ENCODE measurements at regions not wholly inside any gene's neighbourhood (a gene's known extent, or its start where the extent isn't known, plus 50 kb on each side); places are given as distances from the start of the nearest gene placed in this dataset.
"Not testable (repeated sequence)": the region's sequence is repeated elsewhere in the genome, so short reads cannot be mapped to it uniquely, and the experiment has no call there.

DNA sequence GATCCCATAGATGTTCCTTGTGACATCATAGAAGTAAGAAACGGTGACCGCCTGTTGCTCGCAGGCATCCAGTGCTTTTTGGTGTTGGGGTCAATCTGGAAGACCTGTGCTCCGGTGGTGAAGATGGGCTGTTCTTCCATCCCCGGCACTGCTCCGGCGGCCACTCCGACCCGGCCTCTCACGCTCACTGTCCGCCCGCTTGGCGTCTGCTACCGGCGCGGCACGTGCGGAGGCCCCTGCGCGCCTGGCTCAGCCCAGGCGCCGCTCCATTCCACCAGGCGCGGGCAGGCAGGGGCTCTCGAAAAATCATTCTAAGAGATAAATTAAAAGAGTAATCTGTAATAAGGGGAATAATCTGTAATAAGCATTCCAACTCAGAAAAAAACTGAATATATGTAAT is 934.5 kb downstream of the TMEM121 start:
- no peak overlapping the region for H3K27ac ChIP-seq (ENCODE audit: insufficient read depth, low read length)
- H4K20me1 ChIP-seq (ENCODE audit: control insufficient read depth, extremely low read depth, insufficient read depth, low read length) = no peaks in the 10 kb centered on the region
- no peaks in the 10 kb centered on the region for H3K27me3 ChIP-seq (ENCODE audit: control insufficient read depth, insufficient read depth, low read length)
- no peaks in the 10 kb centered on the region for H3K4me1 ChIP-seq (ENCODE audit: control insufficient read depth, extremely low read depth, insufficient read depth, low read length)
- no peak overlapping the region for H3K4me2 ChIP-seq (ENCODE audit: extremely low read depth, insufficient read depth, low read length)
- H3K9me3 ChIP-seq (ENCODE audit: control insufficient read depth, insufficient read depth, low read depth, low read length) = no peaks in the 10 kb centered on the region
- no peaks in the 10 kb centered on the region for H3K36me3 ChIP-seq (ENCODE audit: control insufficient read depth, insufficient read depth, low read length)
- no peak for DNase-seq (ENCODE audit: low read depth in 2 of 2)
- H3K4me3 ChIP-seq (replicated peaks in 1 of 4; ENCODE audit: control extremely low read depth in 1 of 4, insufficient read depth in 1 of 4, low read depth in 3 of 4, low read length in 4 of 4) = no peak overlapping the region
- no peak overlapping the region for H2AFZ ChIP-seq (ENCODE audit: low read length)
- TF ChIP-seq EZH2 (IDR thresholded peaks at IDR 0.05; ENCODE audit: low read length, missing control alignments) = no peak
- TF ChIP-seq, protein P1, sequence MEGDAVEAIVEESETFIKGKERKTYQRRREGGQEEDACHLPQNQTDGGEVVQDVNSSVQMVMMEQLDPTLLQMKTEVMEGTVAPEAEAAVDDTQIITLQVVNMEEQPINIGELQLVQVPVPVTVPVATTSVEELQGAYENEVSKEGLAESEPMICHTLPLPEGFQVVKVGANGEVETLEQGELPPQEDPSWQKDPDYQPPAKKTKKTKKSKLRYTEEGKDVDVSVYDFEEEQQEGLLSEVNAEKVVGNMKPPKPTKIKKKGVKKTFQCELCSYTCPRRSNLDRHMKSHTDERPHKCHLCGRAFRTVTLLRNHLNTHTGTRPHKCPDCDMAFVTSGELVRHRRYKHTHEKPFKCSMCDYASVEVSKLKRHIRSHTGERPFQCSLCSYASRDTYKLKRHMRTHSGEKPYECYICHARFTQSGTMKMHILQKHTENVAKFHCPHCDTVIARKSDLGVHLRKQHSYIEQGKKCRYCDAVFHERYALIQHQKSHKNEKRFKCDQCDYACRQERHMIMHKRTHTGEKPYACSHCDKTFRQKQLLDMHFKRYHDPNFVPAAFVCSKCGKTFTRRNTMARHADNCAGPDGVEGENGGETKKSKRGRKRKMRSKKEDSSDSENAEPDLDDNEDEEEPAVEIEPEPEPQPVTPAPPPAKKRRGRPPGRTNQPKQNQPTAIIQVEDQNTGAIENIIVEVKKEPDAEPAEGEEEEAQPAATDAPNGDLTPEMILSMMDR (conservative IDR thresholded peaks at IDR 0.05 in 1 of 2, IDR thresholded peaks at IDR 0.05 in 1 of 2; ENCODE audit: low read depth in 1 of 2, low read length in 2 of 2) = no peak
- H3K9ac ChIP-seq (ENCODE audit: insufficient read depth, low read length) = no peak overlapping the region
- no peaks in the 10 kb centered on the region for H3K79me2 ChIP-seq (ENCODE audit: control insufficient read depth, insufficient read depth, low read length)

DNA sequence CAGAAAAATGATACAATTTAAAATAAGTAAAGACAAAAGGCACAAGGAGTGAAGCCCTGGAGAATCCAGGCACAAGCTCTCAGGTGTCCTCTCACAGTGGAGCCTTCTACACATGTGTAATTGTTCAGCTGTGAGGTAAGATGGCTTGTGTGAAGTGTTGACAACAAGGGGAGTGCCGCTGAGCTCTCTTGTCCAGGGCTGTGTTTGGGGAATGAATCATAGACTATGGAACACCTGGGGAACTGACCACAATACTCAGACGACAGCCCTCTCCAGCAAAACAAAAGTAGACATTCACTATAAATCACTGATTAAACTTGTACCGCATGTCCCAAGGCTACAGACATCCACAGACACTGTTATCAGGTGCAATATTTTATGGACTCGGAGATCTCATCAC is 940.1 kb downstream of the TMEM121 start:
- H3K36me3 ChIP-seq (ENCODE audit: control insufficient read depth, insufficient read depth, low read length); H3K4me1 ChIP-seq (ENCODE audit: control insufficient read depth, extremely low read depth, insufficient read depth, low read length); H3K27ac ChIP-seq (ENCODE audit: insufficient read depth, low read length); H3K27me3 ChIP-seq (ENCODE audit: control insufficient read depth, insufficient read depth, low read length); H3K4me3 ChIP-seq (replicated peaks in 1 of 4; ENCODE audit: control extremely low read depth in 1 of 4, insufficient read depth in 1 of 4, low read depth in 3 of 4, low read length in 4 of 4); H3K9me3 ChIP-seq (ENCODE audit: control insufficient read depth, insufficient read depth, low read depth, low read length); H2AFZ ChIP-seq (ENCODE audit: low read length); H4K20me1 ChIP-seq (ENCODE audit: control insufficient read depth, extremely low read depth, insufficient read depth, low read length); H3K79me2 ChIP-seq (ENCODE audit: control insufficient read depth, insufficient read depth, low read length); DNase-seq (ENCODE audit: low read depth in 2 of 2); H3K9ac ChIP-seq (ENCODE audit: insufficient read depth, low read length); H3K4me2 ChIP-seq (ENCODE audit: extremely low read depth, insufficient read depth, low read length): not testable (repeated sequence)

DNA sequence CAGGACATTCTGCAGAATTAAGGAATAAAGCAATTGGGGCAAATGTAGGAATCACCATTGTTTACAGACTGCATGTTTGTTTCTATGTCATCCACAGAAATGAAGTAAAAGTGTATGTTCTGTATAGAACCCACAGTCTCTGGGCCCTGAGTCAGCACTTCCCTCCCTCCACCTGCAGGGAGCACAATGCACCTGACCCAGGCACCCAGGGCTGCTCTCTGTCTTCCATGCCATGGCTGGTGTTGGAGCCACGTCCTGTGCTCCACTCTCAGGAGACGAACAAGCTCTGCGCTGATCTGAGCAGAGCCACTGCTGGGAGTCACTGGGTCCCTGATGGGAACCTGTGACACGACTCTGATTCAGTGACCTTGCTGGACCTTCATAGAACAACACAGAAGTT is 942.5 kb downstream of the TMEM121 start:
- H3K4me3 ChIP-seq (replicated peaks in 1 of 4; ENCODE audit: control extremely low read depth in 1 of 4, insufficient read depth in 1 of 4, low read depth in 3 of 4, low read length in 4 of 4); H3K27me3 ChIP-seq (ENCODE audit: control insufficient read depth, insufficient read depth, low read length); H3K4me2 ChIP-seq (ENCODE audit: extremely low read depth, insufficient read depth, low read length); H3K9ac ChIP-seq (ENCODE audit: insufficient read depth, low read length); H3K27ac ChIP-seq (ENCODE audit: insufficient read depth, low read length); H3K4me1 ChIP-seq (ENCODE audit: control insufficient read depth, extremely low read depth, insufficient read depth, low read length); H3K9me3 ChIP-seq (ENCODE audit: control insufficient read depth, insufficient read depth, low read depth, low read length); H4K20me1 ChIP-seq (ENCODE audit: control insufficient read depth, extremely low read depth, insufficient read depth, low read length); H3K36me3 ChIP-seq (ENCODE audit: control insufficient read depth, insufficient read depth, low read length); H2AFZ ChIP-seq (ENCODE audit: low read length); DNase-seq (ENCODE audit: low read depth in 2 of 2); H3K79me2 ChIP-seq (ENCODE audit: control insufficient read depth, insufficient read depth, low read length): not testable (repeated sequence)

DNA sequence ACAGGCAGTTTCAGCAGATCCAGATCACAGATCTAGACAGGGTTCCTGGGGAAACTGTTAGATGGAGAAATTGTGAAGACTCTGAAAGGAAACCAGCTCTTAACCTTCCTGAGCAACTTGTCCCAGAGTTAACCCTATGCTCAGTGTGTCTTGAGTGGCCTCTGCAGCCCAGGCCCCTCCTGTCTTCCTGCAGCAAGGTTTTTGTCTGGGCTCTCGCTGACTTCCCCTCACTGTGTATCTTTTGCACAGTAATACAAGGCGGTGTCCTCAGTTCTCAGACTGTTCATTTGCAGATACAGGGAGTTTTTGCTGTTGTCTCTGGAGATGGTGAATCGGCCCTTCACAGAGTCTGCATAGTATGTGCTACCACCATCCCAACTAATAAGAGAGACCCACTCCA is 943.6 kb downstream of the TMEM121 start:
- H3K36me3 ChIP-seq (ENCODE audit: control insufficient read depth, insufficient read depth, low read length); DNase-seq (ENCODE audit: low read depth in 2 of 2); H3K27ac ChIP-seq (ENCODE audit: insufficient read depth, low read length); H4K20me1 ChIP-seq (ENCODE audit: control insufficient read depth, extremely low read depth, insufficient read depth, low read length); H3K4me3 ChIP-seq (replicated peaks in 1 of 4; ENCODE audit: control extremely low read depth in 1 of 4, insufficient read depth in 1 of 4, low read depth in 3 of 4, low read length in 4 of 4); H3K4me2 ChIP-seq (ENCODE audit: extremely low read depth, insufficient read depth, low read length); H3K9me3 ChIP-seq (ENCODE audit: control insufficient read depth, insufficient read depth, low read depth, low read length); H3K4me1 ChIP-seq (ENCODE audit: control insufficient read depth, extremely low read depth, insufficient read depth, low read length); H3K9ac ChIP-seq (ENCODE audit: insufficient read depth, low read length); H3K27me3 ChIP-seq (ENCODE audit: control insufficient read depth, insufficient read depth, low read length); H3K79me2 ChIP-seq (ENCODE audit: control insufficient read depth, insufficient read depth, low read length); H2AFZ ChIP-seq (ENCODE audit: low read length): not testable (repeated sequence)

DNA sequence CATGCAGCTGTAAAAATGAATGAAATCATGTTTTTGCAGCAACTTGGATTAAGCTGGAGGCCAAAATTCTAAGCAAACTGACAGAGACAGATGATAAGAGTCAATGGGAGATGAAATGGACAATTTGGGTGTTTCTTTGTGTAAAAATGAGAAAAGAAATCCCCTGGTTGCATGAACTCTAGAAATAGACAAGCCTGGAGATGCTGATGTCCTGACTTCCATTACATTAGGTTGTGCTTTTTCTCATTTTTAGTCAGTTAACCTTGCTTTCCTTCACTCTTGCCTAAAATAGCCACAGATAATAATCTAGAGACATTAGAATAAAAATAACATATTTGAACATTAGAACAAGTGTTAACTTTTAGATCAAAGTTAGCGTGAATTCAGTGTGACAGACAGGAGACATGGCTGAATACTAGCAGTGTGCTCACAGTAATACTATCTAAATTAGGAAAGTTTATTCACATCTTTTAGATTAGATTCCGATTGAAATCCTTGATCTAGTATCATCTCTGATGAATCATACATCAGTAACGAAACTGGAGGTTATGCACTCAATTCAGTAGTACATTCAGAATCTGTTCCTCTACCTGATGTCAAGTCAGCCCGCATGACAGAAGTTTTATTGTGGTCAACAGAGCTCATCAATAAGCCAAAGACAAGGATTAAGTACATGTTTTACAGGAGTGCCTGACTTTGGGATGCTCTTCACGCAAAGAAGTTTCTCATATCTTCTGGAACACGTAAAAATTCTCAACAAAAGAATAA is 948.1 kb downstream of the TMEM121 start:
- H4K20me1 ChIP-seq (ENCODE audit: control insufficient read depth, extremely low read depth, insufficient read depth, low read length); H3K36me3 ChIP-seq (ENCODE audit: control insufficient read depth, insufficient read depth, low read length); H3K79me2 ChIP-seq (ENCODE audit: control insufficient read depth, insufficient read depth, low read length): not testable (repeated sequence)

DNA sequence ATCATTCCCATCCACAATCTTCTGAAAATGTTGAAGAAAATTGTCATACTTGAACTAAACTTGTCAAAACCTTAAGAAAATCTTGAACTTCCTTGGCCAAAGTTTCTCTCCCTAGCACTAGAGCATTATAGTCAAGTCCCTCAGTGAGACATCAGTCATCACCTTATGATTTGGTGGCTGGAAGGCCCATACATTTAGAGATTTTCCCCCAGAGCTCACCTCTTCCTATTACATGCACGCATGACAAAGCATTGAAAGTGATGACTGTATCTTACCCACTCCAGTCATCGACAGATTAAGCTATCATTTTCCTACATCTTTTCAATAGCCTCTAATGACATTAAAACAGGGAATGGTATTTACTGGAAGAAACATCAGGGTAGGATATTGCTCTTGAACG is 948.8 kb downstream of the TMEM121 start:
- not testable (repeated sequence) for H4K20me1 ChIP-seq (ENCODE audit: control insufficient read depth, extremely low read depth, insufficient read depth, low read length); H3K27ac ChIP-seq (ENCODE audit: insufficient read depth, low read length); H3K36me3 ChIP-seq (ENCODE audit: control insufficient read depth, insufficient read depth, low read length); H3K4me2 ChIP-seq (ENCODE audit: extremely low read depth, insufficient read depth, low read length); DNase-seq (ENCODE audit: low read depth in 2 of 2); H3K4me1 ChIP-seq (ENCODE audit: control insufficient read depth, extremely low read depth, insufficient read depth, low read length); H2AFZ ChIP-seq (ENCODE audit: low read length); H3K4me3 ChIP-seq (replicated peaks in 1 of 4; ENCODE audit: control extremely low read depth in 1 of 4, insufficient read depth in 1 of 4, low read depth in 3 of 4, low read length in 4 of 4); H3K9me3 ChIP-seq (ENCODE audit: control insufficient read depth, insufficient read depth, low read depth, low read length); H3K79me2 ChIP-seq (ENCODE audit: control insufficient read depth, insufficient read depth, low read length); H3K27me3 ChIP-seq (ENCODE audit: control insufficient read depth, insufficient read depth, low read length); H3K9ac ChIP-seq (ENCODE audit: insufficient read depth, low read length)

More for the DNA sequence above, 948.1 kb downstream of the TMEM121 start:
- not testable (repeated sequence) for H3K4me3 ChIP-seq (replicated peaks in 1 of 4; ENCODE audit: control extremely low read depth in 1 of 4, insufficient read depth in 1 of 4, low read depth in 3 of 4, low read length in 4 of 4); H3K9me3 ChIP-seq (ENCODE audit: control insufficient read depth, insufficient read depth, low read depth, low read length); H3K27me3 ChIP-seq (ENCODE audit: control insufficient read depth, insufficient read depth, low read length); H2AFZ ChIP-seq (ENCODE audit: low read length); DNase-seq (ENCODE audit: low read depth in 2 of 2); H3K9ac ChIP-seq (ENCODE audit: insufficient read depth, low read length); H3K4me1 ChIP-seq (ENCODE audit: control insufficient read depth, extremely low read depth, insufficient read depth, low read length); H3K27ac ChIP-seq (ENCODE audit: insufficient read depth, low read length); H3K4me2 ChIP-seq (ENCODE audit: extremely low read depth, insufficient read depth, low read length)
